Fibroblast of lung (primary cell): ENCODE measurements at regions not wholly inside any gene's neighbourhood (a gene's known extent, or its start where the extent isn't known, plus 50 kb on each side); places are given as distances from the start of the nearest gene placed in this dataset.

Source experiments
- EZH2 ChIP-seq: IDR thresholded peaks from 2 replicates; pipeline ENCODE4 v1.5.1; 2012; ENCODE audit warnings: low read length, control low read depth, mild to moderate bottlenecking; ENCODE audit errors: missing control alignments
- TF ChIP-seq, protein P1 (sequence below), 2 donors: IDR thresholded peaks in 1 of 2; conservative IDR thresholded peaks in 1 of 2; 1 replicate in 1 of 2; 2 replicates in 1 of 2; pipeline ENCODE4 v1.5.1; 2011 to 2012; ENCODE audit warnings: low read length in 2 of 2, control low read depth in 1 of 2, inconsistent platforms in 1 of 2, low read depth in 1 of 2, mild to moderate bottlenecking in 1 of 2

DNA sequence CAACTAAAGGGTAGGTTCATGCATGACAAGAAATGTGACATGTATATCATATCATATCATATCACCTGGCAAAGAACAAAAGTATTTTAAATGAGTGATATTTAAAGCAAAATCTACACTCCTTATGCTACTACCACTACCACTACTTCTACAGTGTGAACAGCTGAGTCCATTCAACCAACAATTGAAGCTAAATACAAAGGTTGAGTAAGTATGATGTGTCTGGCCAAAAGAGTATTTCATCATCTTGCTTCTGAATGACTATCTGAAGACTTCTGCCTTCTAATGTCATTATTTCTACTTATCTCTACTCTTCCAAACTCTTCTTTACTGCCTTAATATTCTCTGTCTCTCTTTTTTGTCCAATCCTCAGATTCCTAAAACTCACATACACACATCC is 292.6 kb upstream of the CAND1 start:
- TF ChIP-seq, protein P1, sequence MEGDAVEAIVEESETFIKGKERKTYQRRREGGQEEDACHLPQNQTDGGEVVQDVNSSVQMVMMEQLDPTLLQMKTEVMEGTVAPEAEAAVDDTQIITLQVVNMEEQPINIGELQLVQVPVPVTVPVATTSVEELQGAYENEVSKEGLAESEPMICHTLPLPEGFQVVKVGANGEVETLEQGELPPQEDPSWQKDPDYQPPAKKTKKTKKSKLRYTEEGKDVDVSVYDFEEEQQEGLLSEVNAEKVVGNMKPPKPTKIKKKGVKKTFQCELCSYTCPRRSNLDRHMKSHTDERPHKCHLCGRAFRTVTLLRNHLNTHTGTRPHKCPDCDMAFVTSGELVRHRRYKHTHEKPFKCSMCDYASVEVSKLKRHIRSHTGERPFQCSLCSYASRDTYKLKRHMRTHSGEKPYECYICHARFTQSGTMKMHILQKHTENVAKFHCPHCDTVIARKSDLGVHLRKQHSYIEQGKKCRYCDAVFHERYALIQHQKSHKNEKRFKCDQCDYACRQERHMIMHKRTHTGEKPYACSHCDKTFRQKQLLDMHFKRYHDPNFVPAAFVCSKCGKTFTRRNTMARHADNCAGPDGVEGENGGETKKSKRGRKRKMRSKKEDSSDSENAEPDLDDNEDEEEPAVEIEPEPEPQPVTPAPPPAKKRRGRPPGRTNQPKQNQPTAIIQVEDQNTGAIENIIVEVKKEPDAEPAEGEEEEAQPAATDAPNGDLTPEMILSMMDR (conservative IDR thresholded peaks at IDR 0.05 in 1 of 2, IDR thresholded peaks at IDR 0.05 in 1 of 2; ENCODE audit: low read depth in 1 of 2, low read length in 2 of 2): no peak
- no peak for TF ChIP-seq EZH2
